ENCODE measurements at regions not wholly inside any gene's neighbourhood (a gene's known extent, or its start where the extent isn't known, plus 50 kb on each side); places are given as distances from the start of the nearest gene placed in this dataset.

DNA sequence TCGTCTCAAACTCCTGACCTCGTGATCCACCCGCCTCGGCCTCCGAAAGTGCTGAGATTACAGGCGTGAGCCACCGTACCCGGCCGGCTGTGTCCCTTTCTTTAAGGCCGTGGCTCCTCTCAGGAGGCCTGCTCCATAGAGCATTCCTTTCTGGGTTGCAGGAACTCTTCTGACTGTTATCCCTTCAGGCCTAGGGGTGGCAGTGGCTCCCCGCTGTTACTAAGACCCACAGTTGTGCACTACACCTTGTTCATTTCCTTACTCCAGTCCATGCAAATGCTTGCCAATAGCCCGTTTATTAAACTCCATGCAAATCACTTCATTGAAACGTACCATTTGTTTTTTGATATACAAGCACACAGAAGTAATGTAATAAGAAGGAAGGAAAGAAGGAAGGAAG lies 234.7 kb downstream of the BCAT1 start:
- TF ChIP-seq, protein P1, sequence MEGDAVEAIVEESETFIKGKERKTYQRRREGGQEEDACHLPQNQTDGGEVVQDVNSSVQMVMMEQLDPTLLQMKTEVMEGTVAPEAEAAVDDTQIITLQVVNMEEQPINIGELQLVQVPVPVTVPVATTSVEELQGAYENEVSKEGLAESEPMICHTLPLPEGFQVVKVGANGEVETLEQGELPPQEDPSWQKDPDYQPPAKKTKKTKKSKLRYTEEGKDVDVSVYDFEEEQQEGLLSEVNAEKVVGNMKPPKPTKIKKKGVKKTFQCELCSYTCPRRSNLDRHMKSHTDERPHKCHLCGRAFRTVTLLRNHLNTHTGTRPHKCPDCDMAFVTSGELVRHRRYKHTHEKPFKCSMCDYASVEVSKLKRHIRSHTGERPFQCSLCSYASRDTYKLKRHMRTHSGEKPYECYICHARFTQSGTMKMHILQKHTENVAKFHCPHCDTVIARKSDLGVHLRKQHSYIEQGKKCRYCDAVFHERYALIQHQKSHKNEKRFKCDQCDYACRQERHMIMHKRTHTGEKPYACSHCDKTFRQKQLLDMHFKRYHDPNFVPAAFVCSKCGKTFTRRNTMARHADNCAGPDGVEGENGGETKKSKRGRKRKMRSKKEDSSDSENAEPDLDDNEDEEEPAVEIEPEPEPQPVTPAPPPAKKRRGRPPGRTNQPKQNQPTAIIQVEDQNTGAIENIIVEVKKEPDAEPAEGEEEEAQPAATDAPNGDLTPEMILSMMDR (IDR thresholded peaks at IDR 0.05), result no peak
- TF ChIP-seq EZH2 (IDR thresholded peaks at IDR 0.05), result no peak
- TF ChIP-seq EZH2phosphoT487 (IDR thresholded peaks at IDR 0.05), result no peak

All from neural progenitor cell (in vitro differentiated cells).